SK-N-MC (cell line): ENCODE measurements at regions not wholly inside any gene's neighbourhood (a gene's known extent, or its start where the extent isn't known, plus 50 kb on each side); places are given as distances from the start of the nearest gene placed in this dataset.

Source experiments
- EZH2 ChIP-seq: fragments of 200-600 bp; sonication (generic); IDR thresholded peaks from one replicate; pipeline ENCODE4 v1.6.1; 2017; ENCODE audit warnings: antibody characterized with exemption
- POLR2AphosphoS5 ChIP-seq: IDR thresholded peaks from 2 replicates; pipeline ENCODE4 v1.6.1; 2012; ENCODE audit warnings: mild to moderate bottlenecking, low read depth, low read length, borderline replicate concordance

- TF ChIP-seq EZH2 (no peak), POLR2AphosphoS5 (no peak)
Observed at GRCh38 chr5:30698217-30698616, 495.3 kb upstream of the CDH6 start.
